WTC11 (cell line): ENCODE measurements at regions not wholly inside any gene's neighbourhood (a gene's known extent, or its start where the extent isn't known, plus 50 kb on each side); places are given as distances from the start of the nearest gene placed in this dataset.

Experiments used
- ETV6 ChIP-seq: sonication (generic); formaldehyde crosslinking; IDR thresholded peaks from 2 replicates; pipeline ENCODE4 v1.8.1; 2022; ENCODE audit warnings: mild to moderate bottlenecking, missing genetic modification reagents
- FOXJ3 ChIP-seq: sonication (generic); formaldehyde crosslinking; IDR thresholded peaks from 2 replicates; pipeline ENCODE4 v1.9.0; 2021; ENCODE audit warnings: missing genetic modification reagents, mild to moderate bottlenecking, borderline replicate concordance
- IRF1 ChIP-seq: sonication (generic); formaldehyde crosslinking; IDR thresholded peaks from 2 replicates; pipeline ENCODE4 v1.8.0; 2023; ENCODE audit warnings: missing genetic modification reagents
- MXD4 ChIP-seq: fragments of 250-450 bp; sonication (Bioruptor Pico); IDR thresholded peaks from 2 replicates; pipeline ENCODE4 v1.8.0; 2021; ENCODE audit warnings: mild to moderate bottlenecking, moderate library complexity, borderline replicate concordance
- ZNF232 ChIP-seq: sonication (generic); formaldehyde crosslinking; IDR thresholded peaks from 2 replicates; pipeline ENCODE4 v1.8.0; 2022; ENCODE audit warnings: mild to moderate bottlenecking, missing genetic modification reagents
- TF ChIP-seq, protein P1 (sequence below): fragments of 200-600 bp; IDR thresholded peaks from 2 replicates; pipeline ENCODE4 v1.8.0; 2022; ENCODE audit warnings: antibody characterized with exemption
- TF ChIP-seq, protein P2 (sequence below): sonication (generic); formaldehyde crosslinking; IDR thresholded peaks from 2 replicates; pipeline ENCODE4 v1.8.1; 2022; ENCODE audit warnings: low read depth, missing genetic modification reagents, borderline replicate concordance

DNA sequence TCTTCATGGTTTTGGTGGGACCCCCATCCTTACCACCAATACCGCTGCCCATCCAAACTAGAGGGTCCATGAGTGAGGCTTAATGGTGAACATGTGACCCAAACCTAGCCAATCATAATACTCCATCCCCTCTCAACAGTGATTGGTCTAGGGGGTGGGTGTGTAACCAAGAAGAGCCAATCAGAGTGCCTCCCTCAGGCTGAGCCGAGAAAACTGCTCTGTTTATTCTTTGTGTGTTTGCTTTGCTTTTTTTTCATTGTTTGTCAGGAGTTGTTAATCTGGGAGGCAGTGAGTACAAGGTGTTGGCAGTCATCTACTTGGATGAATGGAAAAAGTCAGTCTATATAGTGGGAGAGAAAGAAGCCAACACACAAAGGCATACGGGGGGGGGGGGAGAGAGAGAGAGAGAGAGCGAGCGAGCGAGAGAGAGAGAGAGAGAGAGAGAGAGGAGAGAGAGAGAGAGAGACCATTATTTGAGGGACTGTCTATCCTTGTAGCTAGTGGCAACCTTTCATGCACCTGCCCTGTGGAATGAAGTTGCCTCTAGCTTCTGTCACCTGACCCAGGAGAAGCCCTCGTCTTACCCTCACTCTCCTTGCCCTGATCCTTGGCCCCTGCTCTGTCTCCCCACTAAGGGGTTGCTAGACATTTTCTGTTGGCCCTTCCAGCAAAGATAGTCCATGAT is 441.7 kb downstream of the TYW1 start:
- TF ChIP-seq, protein P1, sequence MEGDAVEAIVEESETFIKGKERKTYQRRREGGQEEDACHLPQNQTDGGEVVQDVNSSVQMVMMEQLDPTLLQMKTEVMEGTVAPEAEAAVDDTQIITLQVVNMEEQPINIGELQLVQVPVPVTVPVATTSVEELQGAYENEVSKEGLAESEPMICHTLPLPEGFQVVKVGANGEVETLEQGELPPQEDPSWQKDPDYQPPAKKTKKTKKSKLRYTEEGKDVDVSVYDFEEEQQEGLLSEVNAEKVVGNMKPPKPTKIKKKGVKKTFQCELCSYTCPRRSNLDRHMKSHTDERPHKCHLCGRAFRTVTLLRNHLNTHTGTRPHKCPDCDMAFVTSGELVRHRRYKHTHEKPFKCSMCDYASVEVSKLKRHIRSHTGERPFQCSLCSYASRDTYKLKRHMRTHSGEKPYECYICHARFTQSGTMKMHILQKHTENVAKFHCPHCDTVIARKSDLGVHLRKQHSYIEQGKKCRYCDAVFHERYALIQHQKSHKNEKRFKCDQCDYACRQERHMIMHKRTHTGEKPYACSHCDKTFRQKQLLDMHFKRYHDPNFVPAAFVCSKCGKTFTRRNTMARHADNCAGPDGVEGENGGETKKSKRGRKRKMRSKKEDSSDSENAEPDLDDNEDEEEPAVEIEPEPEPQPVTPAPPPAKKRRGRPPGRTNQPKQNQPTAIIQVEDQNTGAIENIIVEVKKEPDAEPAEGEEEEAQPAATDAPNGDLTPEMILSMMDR = no peak
- no peak for TF ChIP-seq IRF1
- no peak for TF ChIP-seq ETV6 (CRISPR knock-in tag)
- TF ChIP-seq MXD4 = no peak
- no peak for TF ChIP-seq FOXJ3 (CRISPR knock-in tag)
- TF ChIP-seq, protein P2, sequence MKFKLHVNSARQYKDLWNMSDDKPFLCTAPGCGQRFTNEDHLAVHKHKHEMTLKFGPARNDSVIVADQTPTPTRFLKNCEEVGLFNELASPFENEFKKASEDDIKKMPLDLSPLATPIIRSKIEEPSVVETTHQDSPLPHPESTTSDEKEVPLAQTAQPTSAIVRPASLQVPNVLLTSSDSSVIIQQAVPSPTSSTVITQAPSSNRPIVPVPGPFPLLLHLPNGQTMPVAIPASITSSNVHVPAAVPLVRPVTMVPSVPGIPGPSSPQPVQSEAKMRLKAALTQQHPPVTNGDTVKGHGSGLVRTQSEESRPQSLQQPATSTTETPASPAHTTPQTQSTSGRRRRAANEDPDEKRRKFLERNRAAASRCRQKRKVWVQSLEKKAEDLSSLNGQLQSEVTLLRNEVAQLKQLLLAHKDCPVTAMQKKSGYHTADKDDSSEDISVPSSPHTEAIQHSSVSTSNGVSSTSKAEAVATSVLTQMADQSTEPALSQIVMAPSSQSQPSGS (CRISPR knock-in tag) = no peak
- no peak for TF ChIP-seq ZNF232 (CRISPR knock-in tag)
